HG03064 (cell line): ENCODE measurements at regions not wholly inside any gene's neighbourhood (a gene's known extent, or its start where the extent isn't known, plus 50 kb on each side); places are given as distances from the start of the nearest gene placed in this dataset.

Experiments used
- ATAC-seq: cut with Tn5 transposase; IDR thresholded peaks from one replicate; pipeline ENCODE4 v1.9.1; 2021; ENCODE audit warnings: low read depth; ENCODE audit not compliant: unreplicated experiment

DNA sequence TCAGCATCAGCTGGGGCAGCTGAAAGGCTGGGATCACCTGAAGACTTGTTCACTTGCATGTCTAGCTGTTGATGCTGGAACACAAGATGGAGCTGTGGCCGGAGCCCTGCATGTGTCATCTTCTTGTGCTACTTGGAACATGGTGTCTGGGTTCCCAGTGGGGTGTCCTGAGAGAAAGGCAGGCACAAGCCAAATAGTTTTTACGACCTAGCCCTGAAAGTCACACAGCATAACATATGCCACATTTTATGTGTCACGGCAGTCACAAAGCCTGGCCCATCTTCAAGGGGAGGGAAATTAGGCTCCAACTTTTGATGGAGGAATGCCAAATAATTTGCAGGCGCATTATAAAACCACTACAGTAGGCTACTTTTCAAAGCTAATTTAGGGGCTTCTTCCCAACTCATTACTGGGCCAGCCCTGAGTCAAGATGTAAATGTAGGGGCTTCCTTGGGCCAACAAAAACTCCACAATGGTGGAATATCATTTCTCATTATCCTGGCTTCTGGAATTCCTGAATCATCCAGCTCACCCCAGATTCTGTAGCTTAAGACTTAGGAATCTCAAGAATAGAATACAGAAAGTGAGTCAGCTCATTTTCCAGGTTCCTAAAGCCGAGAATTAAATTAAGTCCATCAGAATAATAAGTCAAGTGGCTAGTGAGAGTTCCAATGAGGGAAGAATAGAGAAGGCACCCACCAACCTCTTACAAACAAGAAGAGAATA lies 543.0 kb downstream of the TNS1 start:
- no peak for ATAC-seq

GRCh38 chr2:217459016-217459415 lies 543.8 kb downstream of the TNS1 start:
- no peak for ATAC-seq

GRCh38 chr2:217456016-217456415 lies 546.8 kb downstream of the TNS1 start:
- no peak for ATAC-seq

DNA sequence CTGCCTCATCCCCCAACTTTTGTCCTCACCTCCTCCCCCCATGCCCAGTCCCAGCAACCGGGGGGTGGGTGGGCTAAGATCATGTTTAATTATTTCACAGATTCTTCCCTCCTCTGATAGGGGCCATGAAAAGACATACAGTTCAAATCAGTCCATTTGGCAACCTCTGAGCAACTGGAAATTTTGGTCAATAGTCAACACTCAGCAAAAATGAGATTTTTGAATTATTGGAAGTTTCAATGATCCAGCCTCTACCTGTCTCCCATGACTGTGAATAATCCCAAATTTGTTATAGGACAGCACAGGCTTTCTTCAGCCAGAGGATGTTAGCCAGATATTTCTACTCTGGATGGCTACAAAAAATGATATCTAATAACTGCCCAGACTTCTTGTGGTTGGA lies 549.9 kb downstream of the TNS1 start:
- no peak for ATAC-seq

DNA sequence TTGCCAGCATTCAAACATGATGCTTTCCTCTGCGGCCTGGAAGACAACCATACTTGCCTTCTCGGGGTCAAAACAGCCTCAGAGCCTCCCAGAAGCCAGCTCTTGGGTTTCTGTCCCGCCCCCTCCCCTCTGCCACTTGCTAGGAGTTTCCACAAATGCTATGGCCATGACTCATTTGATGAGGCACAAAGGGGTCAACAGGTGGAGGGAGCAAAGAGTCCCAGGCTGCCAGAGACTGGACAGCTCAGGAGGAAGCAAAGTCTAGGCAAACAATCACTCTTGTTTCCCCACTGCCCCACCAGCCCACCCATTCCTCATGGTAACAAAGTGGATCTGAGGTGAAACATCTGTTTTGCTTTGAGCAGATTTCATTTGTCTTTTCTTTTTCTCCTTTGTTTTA lies 551.1 kb downstream of the TNS1 start:
- no peak for ATAC-seq

- ATAC-seq = no peak
These were observed 553.4 kb downstream of the TNS1 start for GRCh38 chr2:217449444-217449843.

GRCh38 chr2:217448860-217449259 lies 553.9 kb downstream of the TNS1 start:
- ATAC-seq = no peak

- no peak for ATAC-seq
These were observed 557.1 kb downstream of the TNS1 start for GRCh38 chr2:217445723-217446122.

GRCh38 chr2:217444932-217445331 lies 557.9 kb downstream of the TNS1 start:
- ATAC-seq = no peak

DNA sequence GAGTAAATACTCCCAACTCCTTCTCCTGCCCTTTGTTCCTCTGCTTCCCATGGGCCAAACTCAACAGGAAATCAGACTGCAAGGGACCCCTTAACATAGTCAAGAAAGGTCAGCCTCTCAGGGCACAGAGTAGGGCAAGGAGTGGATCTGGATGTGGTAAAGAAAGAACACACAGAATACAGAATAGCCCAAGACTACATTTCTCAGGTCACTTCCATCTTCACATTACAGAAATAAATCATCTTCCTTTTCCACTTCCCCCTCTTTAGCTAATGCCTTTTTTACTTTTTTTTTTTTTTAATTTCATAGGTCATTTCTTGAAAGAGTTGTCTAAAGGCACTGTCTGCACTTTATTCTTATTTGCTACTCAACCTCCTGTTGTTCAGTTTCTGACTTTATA lies 558.3 kb downstream of the TNS1 start:
- no peak for ATAC-seq

- ATAC-seq = no peak
These were observed 559.2 kb downstream of the TNS1 start for GRCh38 chr2:217443601-217444000.

DNA sequence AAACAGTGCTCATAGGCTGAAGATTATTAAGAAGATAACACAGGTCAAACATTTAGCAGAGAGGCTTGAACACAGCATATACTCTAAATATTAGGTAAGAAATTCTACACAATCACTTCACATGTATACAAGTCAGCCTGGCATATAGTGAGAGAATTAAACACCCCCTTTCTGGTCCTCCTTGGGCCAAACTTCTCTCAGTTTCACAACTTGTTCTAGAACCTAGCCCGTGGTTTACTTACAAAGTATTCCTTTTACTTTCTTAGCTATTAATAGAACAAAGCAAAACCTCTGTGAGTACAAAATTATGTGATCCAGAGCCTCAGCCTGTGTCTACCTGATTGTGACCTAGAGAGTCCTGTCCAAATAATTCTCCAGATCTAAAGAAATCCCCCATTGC lies 562.8 kb downstream of the TNS1 start:
- peak; percentile 65 for ATAC-seq

- peak; percentile 62 for ATAC-seq
These were observed 564.0 kb downstream of the TNS1 start for GRCh38 chr2:217438821-217439220.

GRCh38 chr2:217438136-217438535 lies 564.7 kb downstream of the TNS1 start:
- no peak for ATAC-seq

DNA sequence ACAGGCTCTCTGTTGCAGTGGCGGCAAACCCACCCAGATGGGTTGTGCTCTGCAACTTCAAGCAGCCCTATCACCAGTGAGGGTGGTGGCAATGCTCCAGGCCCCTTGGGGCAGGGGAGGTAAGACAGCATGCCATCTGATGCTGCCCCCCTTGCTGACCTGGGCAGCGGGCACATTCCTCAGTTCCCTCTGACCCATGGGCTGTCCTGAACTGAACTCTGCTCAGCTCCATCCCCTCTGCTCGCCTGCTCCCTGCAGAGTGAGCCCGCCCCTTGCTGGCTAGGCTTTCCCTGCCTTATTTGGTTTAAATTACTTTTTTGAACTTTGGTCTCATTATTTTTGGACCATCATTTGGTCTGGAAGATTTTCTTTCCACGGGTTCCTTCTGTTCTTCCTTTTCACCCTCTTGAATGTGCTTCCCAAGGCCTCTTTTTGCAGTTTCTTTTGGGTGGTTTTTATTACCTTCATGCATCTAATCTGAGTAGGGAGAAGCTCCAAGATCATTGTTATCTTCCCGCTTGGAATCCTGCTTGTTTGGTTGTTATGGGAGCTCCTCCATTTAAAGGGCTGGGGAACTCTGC lies 565.4 kb downstream of the TNS1 start:
- ATAC-seq = no peak

DNA sequence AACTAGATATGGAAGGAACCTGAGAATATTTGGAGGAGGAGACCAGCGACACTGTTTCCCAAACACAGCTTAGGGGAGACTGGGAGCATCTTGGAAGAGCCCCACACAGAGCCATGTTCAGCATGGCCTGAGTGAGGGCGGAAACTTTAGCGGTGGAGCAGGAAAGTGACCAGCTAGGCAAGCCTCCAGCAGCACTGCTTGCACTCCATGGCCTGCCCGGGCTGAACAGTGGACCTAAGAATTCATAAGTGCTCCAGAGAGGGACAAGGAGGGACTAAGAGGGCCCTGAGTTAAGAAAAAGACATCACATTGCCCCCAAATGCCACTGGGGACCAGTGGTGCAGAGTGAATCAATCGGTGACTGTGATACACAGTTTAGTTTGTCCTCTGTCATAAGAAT lies 566.4 kb downstream of the TNS1 start:
- ATAC-seq = no peak

DNA sequence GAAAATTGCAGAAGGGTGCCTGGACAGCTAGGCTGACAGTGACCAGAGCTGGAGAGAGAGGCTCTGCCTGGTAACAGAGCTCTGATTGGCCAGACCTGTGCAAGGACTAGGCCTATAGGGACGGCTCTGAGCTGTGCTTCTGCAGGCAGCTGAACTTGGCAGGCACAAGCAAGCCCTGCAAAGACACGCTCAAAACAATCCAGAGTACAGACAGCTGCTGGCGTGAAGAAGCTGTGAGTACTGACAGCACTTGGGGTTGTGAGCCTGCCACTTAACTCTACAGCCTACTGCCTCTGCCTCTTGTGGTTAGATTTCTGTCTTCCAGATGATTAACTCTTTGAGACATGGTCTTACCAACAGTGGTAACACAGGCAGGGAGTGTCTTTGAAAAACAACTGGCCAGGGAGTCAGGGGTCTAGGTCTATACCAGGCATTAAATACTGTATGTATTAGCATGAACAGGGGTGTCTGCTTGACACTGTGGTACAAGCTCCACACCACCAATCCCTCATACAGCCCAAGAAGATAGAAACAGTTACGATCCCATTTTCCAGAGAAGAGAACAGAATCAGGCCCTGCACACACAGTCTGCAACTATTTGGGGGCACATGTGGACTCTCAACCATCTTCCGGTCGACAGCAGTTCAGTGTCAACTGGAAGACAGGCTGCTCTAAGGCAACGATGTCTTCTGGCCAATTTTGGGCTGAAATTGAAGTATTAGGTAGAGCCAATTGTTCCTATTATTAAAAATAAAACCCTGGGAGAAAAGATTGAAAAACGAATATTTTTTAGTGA lies 568.4 kb downstream of the TNS1 start:
- ATAC-seq = peak; percentile 96

- ATAC-seq = no peak
These were observed 569.3 kb downstream of the TNS1 start for GRCh38 chr2:217433522-217433921.

GRCh38 chr2:217431577-217432269 lies 571.1 kb downstream of the TNS1 start:
- ATAC-seq = no peak

DNA sequence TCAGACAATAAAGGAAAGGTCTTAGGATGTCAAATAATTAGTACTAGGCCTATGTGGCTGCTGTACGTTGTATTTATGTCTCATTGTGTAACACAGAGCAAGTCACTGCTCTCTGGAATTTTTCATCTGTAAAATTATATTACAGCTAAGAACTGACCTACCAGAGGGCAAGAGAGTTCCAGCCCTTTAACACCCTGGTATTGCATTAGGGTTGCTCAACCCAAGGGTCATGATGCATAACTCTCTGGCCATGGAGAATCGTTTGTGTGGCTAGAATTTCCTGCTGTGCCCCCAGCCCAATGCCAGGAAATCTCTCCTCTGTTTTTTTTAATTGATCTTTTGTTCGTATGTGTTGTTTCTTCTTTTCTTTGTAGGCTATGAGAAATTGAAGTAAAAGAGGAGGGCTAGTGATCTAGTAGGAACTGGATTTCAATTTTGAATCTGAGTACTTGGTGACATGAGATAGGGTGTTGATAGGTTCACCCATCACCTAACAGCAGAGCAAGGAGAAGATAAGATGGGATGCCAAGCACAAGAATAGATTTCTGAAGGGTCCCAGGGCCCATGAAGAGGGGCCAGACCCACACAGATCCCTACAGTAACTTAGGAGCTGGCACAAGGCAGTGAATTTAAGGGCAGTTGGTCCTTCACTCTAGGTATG lies 571.2 kb upstream of the TNP1 start:
- ATAC-seq = no peak
